ENCODE measurements at regions not wholly inside any gene's neighbourhood (a gene's known extent, or its start where the extent isn't known, plus 50 kb on each side); places are given as distances from the start of the nearest gene placed in this dataset.

GRCh38 chr16:9596788-9597187 is 505.3 kb downstream of the HAPSTR1 start:
- DNase-seq (ENCODE audit: low read depth): no peak
- TF ChIP-seq CTCF (IDR thresholded peaks at IDR 0.05; ENCODE audit: control insufficient read depth, extremely low read depth, insufficient read depth): no peak
- H3K4me3 ChIP-seq (ENCODE audit: low read depth, low read length): no peak overlapping the region

- DNase-seq (ENCODE audit: low read depth): no peak
- TF ChIP-seq CTCF (IDR thresholded peaks at IDR 0.05; ENCODE audit: control insufficient read depth, extremely low read depth, insufficient read depth): no peak
- no peak overlapping the region for H3K4me3 ChIP-seq (ENCODE audit: low read depth, low read length)
Observed at GRCh38 chr16:9597967-9598730, 506.7 kb downstream of the HAPSTR1 start.

- no peak for DNase-seq (ENCODE audit: low read depth)
Observed at GRCh38 chr16:9598731-9599083, 507.3 kb downstream of the HAPSTR1 start.

GRCh38 chr16:9599415-9600120 is 508.1 kb downstream of the HAPSTR1 start:
- H3K4me3 ChIP-seq (ENCODE audit: low read depth, low read length): no peak overlapping the region
- no peak for DNase-seq (ENCODE audit: low read depth)
- TF ChIP-seq CTCF (IDR thresholded peaks at IDR 0.05; ENCODE audit: control insufficient read depth, extremely low read depth, insufficient read depth): no peak

More at GRCh38 chr16:9598731-9599083, 507.3 kb downstream of the HAPSTR1 start:
- H3K4me3 ChIP-seq (ENCODE audit: low read depth, low read length): no peak overlapping the region
- TF ChIP-seq CTCF (IDR thresholded peaks at IDR 0.05; ENCODE audit: control insufficient read depth, extremely low read depth, insufficient read depth): no peak

GRCh38 chr16:9602189-9602588 is 510.7 kb downstream of the HAPSTR1 start:
- H3K4me3 ChIP-seq (ENCODE audit: low read depth, low read length): no peak overlapping the region
- TF ChIP-seq CTCF (IDR thresholded peaks at IDR 0.05; ENCODE audit: control insufficient read depth, extremely low read depth, insufficient read depth): no peak
- no peak for DNase-seq (ENCODE audit: low read depth)

- no peak for DNase-seq (ENCODE audit: low read depth)
- no peak overlapping the region for H3K4me3 ChIP-seq (ENCODE audit: low read depth, low read length)
- TF ChIP-seq CTCF (IDR thresholded peaks at IDR 0.05; ENCODE audit: control insufficient read depth, extremely low read depth, insufficient read depth): no peak
Observed at GRCh38 chr16:9603316-9603715, 511.9 kb downstream of the HAPSTR1 start.

All from LNCaP clone FGC (cell line).